GM18907 (cell line): ENCODE measurements at regions not wholly inside any gene's neighbourhood (a gene's known extent, or its start where the extent isn't known, plus 50 kb on each side); places are given as distances from the start of the nearest gene placed in this dataset.
"Not testable (repeated sequence)": the region's sequence is repeated elsewhere in the genome, so short reads cannot be mapped to it uniquely, and the experiment has no call there.

Experiments
- ATAC-seq: cut with Tn5 transposase; IDR thresholded peaks from one replicate; pipeline ENCODE4 v1.9.1; 2021; ENCODE audit warnings: mild to moderate bottlenecking, moderate library complexity; ENCODE audit not compliant: unreplicated experiment

- no peak for ATAC-seq
These were observed 164.9 kb upstream of the AGTR1 start for GRCh38 chr3:148532774-148533173.

- ATAC-seq: no peak
These were observed 163.4 kb upstream of the AGTR1 start for GRCh38 chr3:148534089-148534988.

- ATAC-seq: no peak
These were observed 162.7 kb upstream of the AGTR1 start for GRCh38 chr3:148535001-148535400.

DNA sequence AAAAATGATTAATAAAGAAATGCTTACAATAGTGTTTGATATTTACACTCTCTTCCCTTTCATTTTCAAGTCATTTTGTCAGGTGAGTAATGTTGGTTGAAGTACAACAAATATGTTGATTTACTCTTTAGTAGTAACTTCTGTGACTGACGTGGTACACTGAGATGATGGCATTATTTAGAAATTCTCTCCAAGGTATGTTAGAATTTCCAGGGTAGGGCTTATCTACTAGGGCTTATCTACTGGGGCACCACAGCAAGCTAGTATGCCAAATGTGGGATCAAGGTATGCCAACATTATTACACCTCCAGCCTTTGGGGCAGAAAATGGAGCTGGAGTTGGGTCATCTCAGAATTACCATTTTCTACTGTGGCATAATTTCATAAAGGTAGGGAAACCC is 157.4 kb upstream of the AGTR1 start:
- ATAC-seq: no peak

GRCh38 chr3:148540851-148541250 is 156.9 kb upstream of the AGTR1 start:
- ATAC-seq: no peak

- no peak for ATAC-seq
These were observed 150.7 kb upstream of the AGTR1 start for GRCh38 chr3:148546959-148547358.

- ATAC-seq: no peak
These were observed 145.9 kb upstream of the AGTR1 start for GRCh38 chr3:148551767-148552260.

- ATAC-seq: no peak
These were observed 143.3 kb upstream of the AGTR1 start for GRCh38 chr3:148554367-148554766.

- ATAC-seq: no peak
These were observed 141.0 kb upstream of the AGTR1 start for GRCh38 chr3:148556664-148557063.

GRCh38 chr3:148577579-148577978 is 120.1 kb upstream of the AGTR1 start:
- not testable (repeated sequence) for ATAC-seq

- ATAC-seq: no peak
These were observed 115.6 kb upstream of the AGTR1 start for GRCh38 chr3:148582126-148582525.

- ATAC-seq: no peak
These were observed 113.9 kb upstream of the AGTR1 start for GRCh38 chr3:148583793-148584192.

DNA sequence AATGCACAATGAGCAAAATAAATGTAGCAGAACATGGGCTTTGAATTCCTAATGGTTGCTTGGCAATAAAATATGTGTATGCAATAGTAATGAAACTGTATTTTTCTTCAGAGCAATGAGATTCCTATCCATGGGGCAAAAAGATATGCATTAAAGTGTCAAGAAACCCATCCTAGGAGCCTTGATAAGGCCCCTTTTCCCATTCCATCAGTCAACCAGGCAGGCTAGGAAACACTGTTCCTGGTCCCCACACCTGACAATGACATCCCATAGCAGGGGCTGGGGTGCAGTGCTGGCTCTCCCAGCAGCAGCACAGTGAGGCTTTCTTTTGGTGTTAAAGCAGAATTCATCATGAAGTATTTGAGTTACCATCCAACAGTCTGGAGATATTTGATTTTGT is 113.3 kb upstream of the AGTR1 start:
- ATAC-seq: no peak

- ATAC-seq: no peak
These were observed 111.9 kb upstream of the AGTR1 start for GRCh38 chr3:148585671-148586379.

DNA sequence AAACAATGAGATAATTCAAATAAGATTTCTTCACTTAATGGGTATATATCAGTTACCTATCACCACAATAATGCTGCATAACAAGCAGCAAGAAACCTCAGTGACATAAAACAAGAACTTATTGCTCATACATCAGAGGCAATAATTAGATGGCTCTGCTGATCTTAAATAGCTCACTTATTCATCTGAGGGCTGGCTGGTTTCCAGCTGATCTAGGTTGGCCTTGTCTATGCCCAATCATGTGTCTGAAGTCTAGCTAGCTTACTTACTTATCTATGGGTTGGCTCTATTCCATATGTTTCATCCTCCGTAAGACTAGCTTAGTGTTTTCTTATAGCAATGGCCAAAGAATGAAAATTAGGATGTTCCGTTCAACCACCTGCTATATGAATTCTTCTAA is 109.4 kb upstream of the AGTR1 start:
- ATAC-seq: no peak

- ATAC-seq: no peak
These were observed 106.2 kb upstream of the AGTR1 start for GRCh38 chr3:148591525-148591924.

DNA sequence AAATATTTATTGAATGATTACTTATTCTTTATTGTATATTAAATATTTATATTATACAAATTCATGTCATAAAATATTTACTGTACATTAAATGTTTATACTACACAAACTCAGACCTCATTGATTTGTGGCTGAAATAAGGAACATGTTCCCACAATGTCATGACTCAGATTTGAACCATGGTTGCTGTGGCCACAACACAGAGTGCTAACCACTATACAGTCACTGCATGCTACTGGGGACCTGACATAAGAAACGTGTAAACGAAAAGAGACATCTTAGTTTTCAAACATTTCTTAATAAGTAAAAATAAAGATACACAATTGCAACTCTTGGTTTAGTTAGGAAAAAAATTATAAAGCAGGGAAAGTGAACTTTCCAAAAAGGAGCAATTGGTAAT is 99.1 kb upstream of the AGTR1 start:
- ATAC-seq: no peak

- ATAC-seq: no peak
These were observed 98.2 kb upstream of the AGTR1 start for GRCh38 chr3:148599481-148599880.

DNA sequence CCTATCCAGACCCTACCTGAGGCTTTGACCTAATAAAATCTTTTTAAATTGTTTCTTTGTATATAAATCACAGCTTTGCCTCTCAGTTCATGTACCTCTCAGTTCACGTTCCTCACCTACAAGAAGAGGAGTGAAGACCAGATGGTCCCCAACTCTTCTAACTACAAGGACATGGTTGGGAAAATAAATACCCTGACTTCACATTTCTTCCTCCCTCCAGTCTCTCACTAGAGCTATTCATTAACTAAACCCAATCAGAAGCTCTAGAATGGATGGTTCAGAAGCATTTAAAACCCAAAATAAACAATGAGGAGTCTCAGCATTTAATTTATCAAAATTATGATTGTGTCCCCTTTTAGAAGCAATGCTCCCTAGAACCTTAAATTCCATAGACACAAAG is 97.3 kb upstream of the AGTR1 start:
- no peak for ATAC-seq

DNA sequence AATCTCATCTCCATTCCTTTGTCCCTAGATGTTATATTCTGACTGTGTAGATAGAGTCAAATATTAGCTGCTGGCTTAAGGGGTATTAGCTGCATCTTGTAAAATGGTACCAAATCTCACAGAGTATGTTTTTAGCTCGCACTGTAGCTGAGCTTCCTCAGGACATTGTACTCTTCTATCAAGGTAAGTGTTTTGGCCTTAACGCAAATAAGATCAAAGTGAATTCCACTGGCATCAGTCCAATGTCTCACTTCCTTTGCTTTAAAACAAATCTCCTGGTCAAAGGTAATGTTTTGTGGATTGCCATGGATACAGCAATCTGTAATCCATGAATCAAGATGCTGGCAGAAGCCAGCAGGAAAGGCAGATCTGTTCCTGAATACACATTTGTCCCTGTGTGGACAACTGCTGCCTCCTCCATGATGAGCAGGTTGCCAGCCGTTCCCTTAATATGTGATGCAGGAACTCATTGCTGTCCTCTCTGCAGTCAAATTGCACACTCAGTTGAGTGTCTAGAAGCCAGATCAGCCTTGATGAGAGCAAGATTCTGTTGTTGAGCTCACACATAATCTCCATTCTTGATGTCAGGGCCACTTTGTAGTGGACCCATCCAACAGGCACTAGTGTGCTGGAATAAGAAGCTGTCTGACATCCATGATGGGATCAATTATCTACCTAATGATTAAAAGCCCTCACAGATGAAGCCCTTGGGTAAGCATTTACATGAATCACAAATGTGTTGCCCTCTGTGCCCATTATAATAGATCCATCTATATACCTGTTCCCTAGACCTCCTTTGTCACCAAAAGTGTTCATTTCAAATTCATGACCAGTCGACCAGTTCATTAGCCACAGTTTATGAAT is 96.6 kb upstream of the AGTR1 start:
- ATAC-seq: no peak
